RWPE2 (cell line): ENCODE measurements at regions not wholly inside any gene's neighbourhood (a gene's known extent, or its start where the extent isn't known, plus 50 kb on each side); places are given as distances from the start of the nearest gene placed in this dataset.

ENCODE experiments used
- ATAC-seq: fragments of 200-7000 bp; cut with Tn5 transposase; 3 replicates; pipeline ENCODE4 v1.9.1; 2021; ENCODE audit warnings: low read depth
- DNase-seq: peaks from one replicate; pipeline ENCODE4 v3.0.0-alpha.2; 2020; ENCODE audit warnings: low spot score
- H3K27ac ChIP-seq: fragments of 450-650 bp; 2 replicates; pipeline ENCODE4 v1.5.1; 2017; ENCODE audit warnings: mild to moderate bottlenecking; ENCODE audit not compliant: poor library complexity, severe bottlenecking
- H3K27me3 ChIP-seq: fragments of 250-450 bp; sonication (Bioruptor Pico); 2 replicates; pipeline ENCODE4 v1.5.1; 2021; ENCODE audit warnings: mild to moderate bottlenecking, moderate library complexity; ENCODE audit not compliant: insufficient read depth, poor library complexity, severe bottlenecking
- H3K36me3 ChIP-seq: fragments of 250-450 bp; sonication (Bioruptor Pico); 2 replicates; pipeline ENCODE4 v1.5.1; 2020; ENCODE audit warnings: low read depth, mild to moderate bottlenecking, moderate library complexity
- H3K4me1 ChIP-seq: fragments of 250-450 bp; sonication (Bioruptor Pico); 2 replicates; pipeline ENCODE4 v1.5.1; 2021; ENCODE audit warnings: mild to moderate bottlenecking, moderate library complexity; ENCODE audit not compliant: insufficient read depth, poor library complexity, severe bottlenecking
- H3K4me3 ChIP-seq: fragments of 250-450 bp; sonication (Bioruptor Pico); 2 replicates; pipeline ENCODE4 v1.5.1; 2021; ENCODE audit warnings: mild to moderate bottlenecking, moderate library complexity; ENCODE audit not compliant: severe bottlenecking
- H3K9me3 ChIP-seq: fragments of 250-450 bp; sonication (Bioruptor Pico); 2 replicates; pipeline ENCODE4 v1.5.1; 2021; ENCODE audit warnings: mild to moderate bottlenecking, moderate library complexity; ENCODE audit not compliant: severe bottlenecking
- CTCF ChIP-seq: fragments of 450-650 bp; IDR thresholded peaks from one replicate; pipeline ENCODE4 v1.5.1; 2017; ENCODE audit warnings: mild to moderate bottlenecking, moderate library complexity; ENCODE audit not compliant: poor library complexity, severe bottlenecking

DNA sequence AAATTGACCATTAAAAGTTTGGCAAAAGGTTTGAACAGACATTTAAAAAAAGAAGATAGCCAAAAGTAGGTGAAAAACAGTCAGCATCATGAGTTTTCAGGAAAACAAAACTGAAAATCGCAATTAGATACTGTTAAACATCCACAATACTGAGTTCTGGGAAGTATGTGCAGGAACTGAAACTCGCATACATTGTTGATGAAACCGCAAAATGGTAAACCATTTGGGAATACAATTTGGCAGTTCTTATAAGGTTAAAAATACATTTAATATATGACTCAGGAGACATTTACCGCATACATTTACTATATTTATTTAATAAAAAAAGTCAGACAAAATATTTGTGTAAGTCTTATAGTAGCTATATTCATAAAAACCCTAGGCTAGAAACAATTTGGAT, 393.2 kb downstream of the COL11A1 start:
- H3K4me3 ChIP-seq, result no peak overlapping the region
- no peak for TF ChIP-seq CTCF
- H3K27ac ChIP-seq, result no peak overlapping the region
- no peaks in the 10 kb centered on the region for H3K36me3 ChIP-seq
- DNase-seq (no peak), ATAC-seq (no peak)
- peaks cover 6% of the 10 kb centered on the region for H3K27me3 ChIP-seq
- no peaks in the 10 kb centered on the region for H3K4me1 ChIP-seq
- H3K9me3 ChIP-seq, result no peaks in the 10 kb centered on the region

- no peaks in the 10 kb centered on the region for H3K27me3 ChIP-seq
- no peaks in the 10 kb centered on the region for H3K9me3 ChIP-seq
- no peaks in the 10 kb centered on the region for H3K4me1 ChIP-seq
- H3K36me3 ChIP-seq, result no peaks in the 10 kb centered on the region
- TF ChIP-seq CTCF, result no peak
- H3K27ac ChIP-seq, result no peak overlapping the region
- ATAC-seq (no peak), DNase-seq (no peak)
- no peak overlapping the region for H3K4me3 ChIP-seq
These were observed 408.8 kb downstream of the COL11A1 start for GRCh38 chr1:102699524-102699923.

DNA sequence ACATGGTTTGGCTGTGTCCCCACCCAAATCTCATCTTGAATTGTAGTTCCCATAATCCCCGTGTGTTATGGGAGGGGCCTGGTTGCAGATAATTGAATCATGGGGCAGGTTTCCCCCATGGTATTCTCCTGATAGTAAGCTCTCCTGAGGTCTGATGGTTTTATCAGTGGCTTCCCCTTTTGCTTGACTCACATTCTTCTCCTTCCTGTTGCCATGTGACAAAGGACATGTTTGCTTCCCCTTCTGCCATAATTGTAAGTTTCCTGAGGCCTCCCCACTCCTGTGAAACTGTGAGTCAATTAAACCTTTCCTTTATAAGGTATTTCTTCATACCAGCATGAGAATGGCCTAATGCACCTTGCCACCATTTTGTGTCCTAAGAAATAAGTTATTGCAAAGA, 415.0 kb downstream of the COL11A1 start:
- Histone ChIP-seq H3K4me3 (no peak overlapping the region), H3K27me3 (no peaks in the 10 kb centered on the region), H3K27ac (no peak overlapping the region), H3K4me1 (no peaks in the 10 kb centered on the region), H3K36me3 (no peaks in the 10 kb centered on the region), H3K9me3 (no peaks in the 10 kb centered on the region)
- DNase-seq (no peak), ATAC-seq (no peak)
- no peak for TF ChIP-seq CTCF

- TF ChIP-seq CTCF, result no peak
- Histone ChIP-seq H3K4me1 (no peaks in the 10 kb centered on the region), H3K4me3 (no peak overlapping the region), H3K9me3 (no peaks in the 10 kb centered on the region), H3K36me3 (no peaks in the 10 kb centered on the region), H3K27ac (no peak overlapping the region), H3K27me3 (no peaks in the 10 kb centered on the region)
- ATAC-seq (no peak), DNase-seq (no peak)
These were observed 416.7 kb downstream of the COL11A1 start for GRCh38 chr1:102691592-102692090.

DNA sequence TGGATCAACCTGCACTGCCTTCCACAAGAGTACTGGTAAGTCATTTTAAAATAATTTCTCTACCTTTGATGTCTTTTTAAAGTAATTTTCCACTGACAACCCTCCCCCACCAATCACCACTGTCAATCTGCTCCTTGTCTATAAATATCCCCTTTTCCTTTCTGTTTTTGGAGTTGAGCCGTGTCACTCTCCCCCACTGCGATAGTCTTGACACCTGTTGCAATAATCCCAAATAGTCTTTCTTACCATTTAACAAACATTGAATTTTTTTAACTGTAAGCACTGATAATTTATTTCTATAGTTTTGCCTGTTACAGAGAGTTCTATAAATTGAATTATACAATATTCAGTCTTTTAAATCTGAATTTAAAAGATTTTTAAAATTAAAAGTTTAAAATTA, 420.9 kb downstream of the COL11A1 start:
- Histone ChIP-seq H3K4me1 (no peaks in the 10 kb centered on the region), H3K4me3 (no peak overlapping the region), H3K36me3 (no peaks in the 10 kb centered on the region), H3K27ac (no peak overlapping the region), H3K9me3 (no peaks in the 10 kb centered on the region), H3K27me3 (peaks cover 4% of the 10 kb centered on the region)
- DNase-seq (no peak), ATAC-seq (no peak)
- no peak for TF ChIP-seq CTCF
